DMS114 treated with DMSO at 0.1 percent for 48 hours (cell line): ENCODE measurements at regions not wholly inside any gene's neighbourhood (a gene's known extent, or its start where the extent isn't known, plus 50 kb on each side); places are given as distances from the start of the nearest gene placed in this dataset.

ENCODE experiments used
- DNase-seq: peaks from one replicate; lab custom pipeline; 2025; ENCODE audit not compliant: unreplicated experiment; lab: John Stamatoyannopoulos, UW

GRCh38 chr1:187229496-187229895, 400.7 kb downstream of the PLA2G4A start:
- no peak for DNase-seq

DNA sequence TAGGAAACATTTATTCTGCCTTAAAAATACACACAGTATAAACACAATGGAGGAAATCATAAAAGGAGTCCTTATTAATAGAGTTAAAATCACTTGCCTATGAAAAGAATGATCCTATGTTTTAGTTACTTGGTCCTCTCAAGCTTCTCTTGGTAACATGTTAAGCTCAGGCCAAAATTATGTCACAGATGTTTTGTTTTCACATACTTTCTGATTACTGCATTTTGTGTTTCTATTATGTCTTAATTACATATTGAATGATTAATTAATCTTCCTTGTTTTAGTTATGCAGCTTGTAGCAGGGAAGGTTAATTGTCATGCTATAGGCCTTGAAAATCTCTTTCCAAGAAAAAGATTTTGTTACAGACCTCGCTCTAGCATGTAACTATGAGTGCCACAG, 406.0 kb downstream of the PLA2G4A start:
- DNase-seq, result no peak

- no peak for DNase-seq
Observed at GRCh38 chr1:187236199-187236598, 407.4 kb downstream of the PLA2G4A start.

GRCh38 chr1:187236676-187237075, 407.9 kb downstream of the PLA2G4A start:
- DNase-seq, result no peak

DNA sequence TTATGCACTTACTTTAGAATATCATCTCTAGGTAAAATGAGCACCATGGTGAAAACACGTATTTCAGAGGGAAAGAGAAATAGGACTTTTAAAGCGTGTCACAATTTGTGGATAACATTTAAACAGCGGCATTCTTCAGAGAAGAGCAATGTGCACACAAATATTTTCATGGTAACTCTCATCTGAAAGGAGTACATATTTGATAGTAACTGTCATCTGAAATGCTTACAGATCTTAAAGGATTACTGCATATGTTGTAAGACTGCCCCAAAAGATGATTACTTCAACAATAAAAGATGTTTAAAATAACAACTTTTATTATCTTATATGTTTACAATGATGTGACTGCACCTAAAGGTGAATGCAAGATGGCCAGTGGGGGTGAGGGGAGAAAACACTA, 408.8 kb downstream of the PLA2G4A start:
- no peak for DNase-seq

DNA sequence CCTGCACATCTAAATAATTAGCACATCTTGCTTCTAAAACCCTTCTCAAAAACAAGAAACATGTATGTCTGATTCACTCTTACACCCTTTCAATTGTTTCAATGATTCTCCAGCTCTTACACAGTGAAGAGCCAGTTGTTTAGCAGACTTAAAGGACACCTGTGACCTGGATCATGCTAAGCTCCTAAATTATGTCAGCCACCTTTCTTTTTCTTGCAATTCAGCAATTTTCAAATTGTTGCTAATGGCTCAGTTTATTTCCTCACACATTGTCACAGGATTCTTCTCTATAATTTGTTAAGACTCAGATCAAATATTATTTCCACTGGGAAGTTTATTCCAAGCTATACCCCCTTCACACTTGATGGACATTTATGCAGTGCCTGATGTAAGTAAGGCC, 413.2 kb downstream of the PLA2G4A start:
- DNase-seq, result no peak

DNA sequence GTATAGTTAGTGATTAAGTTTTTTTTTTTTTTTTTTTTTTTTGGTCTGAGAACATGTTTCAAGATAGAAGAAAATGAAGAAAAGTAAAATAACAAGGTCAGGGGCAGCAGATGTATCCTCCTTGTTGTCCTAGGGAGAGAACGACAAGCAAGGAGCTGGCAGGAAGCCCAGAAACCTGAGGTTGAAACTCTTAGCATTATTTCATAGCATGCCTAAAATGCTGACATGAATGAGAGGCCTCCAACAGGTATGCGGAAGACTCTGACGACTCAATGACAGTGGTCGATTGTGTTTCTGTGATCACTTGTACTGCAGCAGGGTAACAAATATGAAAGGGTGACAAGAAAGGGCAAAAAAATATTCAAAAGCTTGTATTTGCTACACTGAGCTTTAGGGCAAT, 415.9 kb downstream of the PLA2G4A start:
- no peak for DNase-seq

DNA sequence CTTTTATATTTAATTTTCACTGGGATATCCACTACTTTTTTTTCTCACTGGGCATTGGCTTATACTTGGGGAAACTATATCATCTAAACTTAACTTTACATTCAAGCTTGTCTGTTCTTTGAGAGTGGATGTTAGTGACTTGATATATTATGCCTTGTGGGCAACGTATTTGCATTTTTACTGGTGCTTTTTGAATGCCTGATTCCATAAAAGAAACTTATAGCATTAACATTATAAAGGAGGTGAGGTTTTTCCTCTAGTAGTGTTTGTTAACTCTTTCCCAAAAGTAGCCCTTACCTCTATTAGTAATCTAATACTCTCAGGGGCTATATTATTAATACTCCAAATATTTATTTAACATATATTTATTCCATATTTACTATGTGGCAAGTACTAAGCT, 416.5 kb downstream of the PLA2G4A start:
- no peak for DNase-seq

- DNase-seq, result no peak
Observed at GRCh38 chr1:187249196-187249595, 420.4 kb downstream of the PLA2G4A start.

DNA sequence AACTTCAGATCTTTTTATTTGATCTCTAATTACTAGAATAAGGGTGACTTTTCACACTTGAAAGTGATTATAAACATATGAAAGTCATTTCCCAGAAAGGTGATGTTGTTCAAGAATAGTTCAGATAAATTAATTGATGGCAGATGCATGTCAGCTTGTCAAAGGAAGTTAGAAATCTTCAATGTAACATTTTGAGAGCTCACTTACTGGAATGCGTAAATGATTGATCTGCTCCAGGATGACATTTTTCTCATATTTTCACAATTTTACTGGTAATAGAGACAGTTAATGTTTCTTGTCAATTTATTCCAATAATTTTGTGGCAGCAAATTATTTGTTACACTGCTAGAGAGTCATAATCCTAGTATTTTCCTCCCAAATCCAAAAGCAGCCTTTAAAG, 424.2 kb downstream of the PLA2G4A start:
- DNase-seq, result no peak

GRCh38 chr1:187257476-187257875, 428.7 kb downstream of the PLA2G4A start:
- no peak for DNase-seq

- DNase-seq, result no peak
Observed at GRCh38 chr1:187261637-187262036, 432.9 kb downstream of the PLA2G4A start.

DNA sequence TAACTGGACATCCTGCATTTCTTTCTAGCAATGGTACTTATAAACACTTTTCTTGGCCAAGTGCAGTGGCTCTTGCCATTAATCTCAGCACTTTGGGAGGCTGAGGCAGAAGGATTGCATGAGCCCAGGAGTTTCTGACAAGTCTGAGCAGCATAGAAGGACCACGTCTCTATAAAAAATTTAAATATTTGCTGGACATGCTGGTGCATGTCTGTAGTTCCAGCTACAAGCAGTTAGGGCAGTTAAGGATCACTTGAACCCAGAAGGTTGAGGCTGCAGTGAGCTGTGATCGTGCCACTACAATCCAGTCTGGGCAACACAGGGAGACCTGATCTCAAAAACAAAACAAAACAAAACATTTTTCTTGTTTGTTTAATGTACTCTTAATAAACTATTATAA, 434.0 kb downstream of the PLA2G4A start:
- no peak for DNase-seq

DNA sequence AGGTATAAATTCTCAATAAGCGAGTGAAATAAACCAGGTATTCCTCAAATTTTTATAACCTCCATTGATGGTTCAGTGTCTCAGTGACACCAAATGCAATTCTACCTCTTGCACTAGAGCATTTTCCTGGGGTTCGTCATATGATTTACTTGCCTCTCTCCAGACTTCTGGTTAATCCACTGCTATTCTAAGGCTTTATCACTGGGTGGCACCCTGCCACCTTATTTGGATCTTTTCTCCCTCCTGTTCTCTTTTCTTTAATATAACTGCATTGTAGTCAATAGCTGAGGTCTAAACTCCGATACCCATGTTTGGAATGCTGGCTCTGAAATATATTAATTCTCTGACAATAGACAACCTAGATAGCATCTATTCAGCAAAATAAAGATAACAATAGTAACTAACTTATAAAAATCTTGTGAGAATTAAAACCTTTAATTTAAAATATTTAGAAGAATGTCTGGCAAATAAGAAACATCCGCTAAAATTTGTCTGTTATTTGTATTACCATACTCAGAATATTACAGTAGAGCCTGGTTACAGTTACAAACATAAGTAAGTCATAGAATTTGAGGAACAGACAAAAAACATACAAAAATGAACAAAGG, 436.4 kb downstream of the PLA2G4A start:
- DNase-seq, result peak; percentile 67

GRCh38 chr1:187266051-187266450, 437.3 kb downstream of the PLA2G4A start:
- no peak for DNase-seq

DNA sequence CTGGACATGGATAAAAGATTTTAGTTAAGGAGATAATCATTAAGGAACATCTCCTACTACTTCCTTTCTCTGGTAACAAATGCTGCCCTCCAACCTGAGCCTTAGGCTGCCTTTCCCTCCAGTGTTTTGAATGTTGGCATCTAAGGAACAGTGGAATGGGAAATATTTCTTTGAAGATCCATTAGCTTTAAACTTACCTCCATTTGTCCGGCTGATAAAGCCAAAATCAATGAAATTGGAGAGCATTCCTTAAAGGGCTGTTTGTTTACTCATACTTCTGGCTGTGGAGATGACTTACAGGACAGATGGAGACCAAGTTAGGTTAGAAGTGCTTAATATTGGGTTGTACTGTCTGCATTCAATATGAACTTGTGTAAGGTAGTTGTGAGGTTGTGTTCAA, 439.1 kb downstream of the PLA2G4A start:
- no peak for DNase-seq

DNA sequence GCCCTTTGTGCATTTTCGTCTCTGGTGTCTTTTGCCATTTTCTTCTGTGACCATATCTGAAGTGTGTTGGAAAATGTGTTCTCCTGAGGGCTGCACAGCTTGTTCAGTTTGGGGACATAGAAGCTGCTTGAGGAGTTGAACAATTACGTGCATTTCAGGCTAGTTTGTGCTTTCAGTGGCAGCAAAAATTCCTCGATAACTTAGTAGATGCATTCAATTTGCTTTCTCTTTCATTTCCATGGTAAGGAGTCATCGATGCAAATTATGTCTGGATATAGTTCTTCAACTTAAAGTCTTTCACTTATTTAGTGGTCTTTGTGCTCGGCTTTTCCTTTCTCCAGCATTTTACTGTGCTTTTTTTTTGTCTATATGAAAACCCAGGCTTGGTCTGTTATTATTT, 441.5 kb downstream of the PLA2G4A start:
- DNase-seq, result no peak

DNA sequence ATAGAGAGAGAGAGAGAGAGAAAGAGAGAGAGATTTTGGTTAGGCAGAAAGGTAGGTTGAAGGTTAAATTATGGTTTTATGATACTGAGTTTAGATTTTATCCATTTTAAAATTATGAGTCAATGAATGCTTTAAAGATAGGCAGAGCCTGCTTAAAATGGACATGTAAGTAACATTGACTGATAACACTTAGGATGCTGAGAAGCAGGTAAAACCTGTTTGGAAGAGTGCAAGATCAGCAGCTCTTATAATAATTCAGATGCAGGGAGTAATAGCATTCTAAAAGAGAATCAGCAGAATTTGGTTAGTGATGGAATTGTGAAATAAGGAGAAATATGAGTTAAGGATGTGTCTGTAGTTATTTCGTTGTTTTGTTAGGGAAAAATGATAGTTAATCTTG, 446.6 kb downstream of the PLA2G4A start:
- no peak for DNase-seq

GRCh38 chr1:187275985-187276575, 447.3 kb downstream of the PLA2G4A start:
- DNase-seq, result no peak

- no peak for DNase-seq
Observed at GRCh38 chr1:187276677-187277076, 447.9 kb downstream of the PLA2G4A start.

GRCh38 chr1:187280031-187280430, 451.3 kb downstream of the PLA2G4A start:
- DNase-seq, result no peak

- no peak for DNase-seq
Observed at GRCh38 chr1:187281085-187281484, 452.3 kb downstream of the PLA2G4A start.

DNA sequence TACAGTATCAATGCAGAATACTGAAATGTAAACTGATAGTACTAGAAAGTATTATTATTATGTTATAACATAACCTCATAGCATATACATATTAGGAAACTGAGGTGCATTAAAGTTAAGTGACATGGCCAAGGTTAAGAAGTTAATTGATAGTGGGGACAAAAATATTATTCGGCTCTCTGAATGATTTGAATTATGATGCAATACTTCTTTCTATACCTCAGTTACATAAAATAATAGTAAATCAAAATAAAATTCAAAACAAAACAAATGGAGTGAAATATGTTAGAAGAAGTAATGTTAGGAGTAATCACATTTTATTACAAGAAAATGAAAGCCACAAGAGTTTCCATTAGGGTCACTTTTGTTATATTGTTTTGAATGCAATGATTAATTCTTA, 455.2 kb downstream of the PLA2G4A start:
- DNase-seq, result no peak
